SK-N-SH (cell line): ENCODE measurements at regions not wholly inside any gene's neighbourhood (a gene's known extent, or its start where the extent isn't known, plus 50 kb on each side); places are given as distances from the start of the nearest gene placed in this dataset.

Experiments
- CTCF ChIA-PET: fragments of 300-600, 350-600 bp; formaldehyde crosslinking; extraction: SDS; loops from one replicate; lab custom pipeline; 2021; lab: Yijun Ruan, JAX
- POLR2A ChIA-PET: fragments of 350-600 bp; sonication (Branson Sonifier 250); formaldehyde crosslinking; extraction: SDS; loops from one replicate; lab custom pipeline; 2020; ENCODE audit warnings: antibody characterized with exemption, inconsistent platforms; lab: Yijun Ruan, JAX
- DNase-seq: peaks from one replicate; pipeline ENCODE4 v3.0.0; 2012
- H2AFZ ChIP-seq: fragments of 200-600 bp; sonication (generic); 2 replicates; pipeline ENCODE4 v1.8.1; 2016; ENCODE audit warnings: antibody characterized with exemption, mild to moderate bottlenecking, low read depth
- H3F3A ChIP-seq: fragments of 200-600 bp; sonication (generic); replicated peaks from 2 replicates; pipeline ENCODE3; 2016; ENCODE audit warnings: antibody characterized with exemption, mild to moderate bottlenecking; ENCODE audit not compliant: insufficient read depth
- H3K27ac ChIP-seq, 2 experiments: fragments of 200-500 bp in 1 of 2; fragments of 200-600 bp in 1 of 2; sonication (Bioruptor generic) in 1 of 2; sonication (generic), shearing (Covaris generic) in 1 of 2; 2 replicates each; pipeline versions ENCODE4 v1.5.1 to v1.6.1; 2014 to 2016; ENCODE audit warnings: low read depth in 2 of 2, inconsistent platforms in 1 of 2, low read length in 1 of 2, mild to moderate bottlenecking in 1 of 2, mixed read lengths in 1 of 2
- H3K27me3 ChIP-seq: fragments of 200-600 bp; sonication (generic), shearing (Covaris generic); 2 replicates; pipeline ENCODE4 v1.6.1; 2016; ENCODE audit warnings: mixed run types; ENCODE audit not compliant: insufficient read depth
- H3K36me3 ChIP-seq, 2 experiments: fragments of 200-500 bp in 1 of 2; fragments of 200-600 bp in 1 of 2; sonication (Bioruptor generic) in 1 of 2; sonication (generic) in 1 of 2; replicated peaks in 1 of 2; 2 replicates each; pipeline versions ENCODE3 to v1.5.1; 2014 to 2016; ENCODE audit warnings: low read length in 1 of 2, mild to moderate bottlenecking in 1 of 2; ENCODE audit not compliant: insufficient read depth in 2 of 2, control insufficient read depth in 1 of 2
- H3K4me1 ChIP-seq, 2 experiments: fragments of 200-500 bp in 1 of 2; fragments of 200-600 bp in 1 of 2; sonication (Bioruptor generic) in 1 of 2; sonication (generic), shearing (Covaris generic) in 1 of 2; 2 replicates each; pipeline versions ENCODE4 v1.5.1 to v1.6.1; 2014 to 2016; ENCODE audit warnings: low read depth in 1 of 2, low read length in 1 of 2, mixed run types in 1 of 2; ENCODE audit not compliant: insufficient read depth in 2 of 2, control insufficient read depth in 1 of 2
- H3K4me2 ChIP-seq: fragments of 200-600 bp; sonication (generic), shearing (Covaris generic); 2 replicates; pipeline ENCODE4 v1.6.1; 2017; ENCODE audit warnings: mixed run types
- H3K4me3 ChIP-seq, 2 experiments: fragments of 200-500 bp in 1 of 2; fragments of 200-600 bp in 1 of 2; sonication (Bioruptor generic) in 1 of 2; sonication (generic), shearing (Covaris generic) in 1 of 2; 2 replicates each; pipeline versions ENCODE4 v1.5.1 to v1.8.1; 2014 to 2016; ENCODE audit warnings: low read depth in 2 of 2, inconsistent platforms in 1 of 2, low read length in 1 of 2, mild to moderate bottlenecking in 1 of 2, mixed read lengths in 1 of 2, moderate library complexity in 1 of 2
- H3K79me2 ChIP-seq: fragments of 200-600 bp; sonication (generic); 2 replicates; pipeline ENCODE4 v1.8.1; 2017; ENCODE audit warnings: mild to moderate bottlenecking; ENCODE audit not compliant: insufficient read depth
- H3K9ac ChIP-seq: fragments of 200-600 bp; sonication (generic); 2 replicates; pipeline ENCODE4 v1.6.1; 2017; ENCODE audit warnings: mixed run types
- H3K9me2 ChIP-seq: fragments of 200-600 bp; sonication (generic); 2 replicates; pipeline ENCODE4 v1.6.1; 2017; ENCODE audit warnings: mixed run types
- H3K9me3 ChIP-seq: fragments of 200-600 bp; sonication (generic); 2 replicates; pipeline ENCODE4 v1.6.1; 2017; ENCODE audit warnings: mixed run types, mild to moderate bottlenecking, moderate library complexity
- H4K20me1 ChIP-seq: fragments of 200-600 bp; sonication (generic); 2 replicates; pipeline ENCODE4 v1.6.1; 2017; ENCODE audit warnings: mild to moderate bottlenecking, mixed run types; ENCODE audit not compliant: insufficient read depth
- CHD2 ChIP-seq: fragments of 150-350 bp; IDR thresholded peaks from 2 replicates; pipeline ENCODE4 v1.6.1; 2018; ENCODE audit warnings: low read length; ENCODE audit not compliant: partially characterized antibody
- EZH2phosphoT487 ChIP-seq: fragments of 200-600 bp; sonication (generic); IDR thresholded peaks from 2 replicates; pipeline ENCODE4 v1.6.1; 2017; ENCODE audit warnings: low read depth, mixed run types, mild to moderate bottlenecking, antibody characterized with exemption, moderate library complexity, borderline replicate concordance
- POLR2AphosphoS5 ChIP-seq: IDR thresholded peaks from 2 replicates; pipeline ENCODE4 v1.6.1; 2012; ENCODE audit warnings: low read depth, low read length
- RAD21 ChIP-seq: IDR thresholded peaks from 2 replicates; pipeline ENCODE4 v1.6.1; 2012; ENCODE audit warnings: mild to moderate bottlenecking, low read length
- RCOR1 ChIP-seq: fragments of 150-350 bp; IDR thresholded peaks from 2 replicates; pipeline ENCODE4 v1.6.1; 2017; ENCODE audit warnings: antibody characterized with exemption, low read length
- SIN3A ChIP-seq: IDR thresholded peaks from 2 replicates; pipeline ENCODE4 v1.6.1; 2012; ENCODE audit warnings: low read depth, mild to moderate bottlenecking, low read length, moderate library complexity, borderline replicate concordance
- TCF12 ChIP-seq: IDR thresholded peaks from 2 replicates; pipeline ENCODE4 v1.4.0; 2012
- YY1 ChIP-seq: IDR thresholded peaks from 2 replicates; pipeline ENCODE4 v1.4.0; 2012; ENCODE audit warnings: low read depth, mild to moderate bottlenecking
- WGBS: methylation state at CpG from one replicate; pipeline ENCODE4 v1.1.6; 2017; ENCODE audit warnings: low lambda C conversion rate; 5-methylcytosine and 5-hydroxymethylcytosine counted together
- TF ChIP-seq, protein P1 (sequence below): fragments of 150-350 bp; IDR thresholded peaks from 2 replicates; pipeline ENCODE4 v1.6.1; 2016; ENCODE audit warnings: mild to moderate bottlenecking, low read depth, low read length
- TF ChIP-seq, protein P2 (sequence below): IDR thresholded peaks from 2 replicates; pipeline ENCODE4; 2012

DNA sequence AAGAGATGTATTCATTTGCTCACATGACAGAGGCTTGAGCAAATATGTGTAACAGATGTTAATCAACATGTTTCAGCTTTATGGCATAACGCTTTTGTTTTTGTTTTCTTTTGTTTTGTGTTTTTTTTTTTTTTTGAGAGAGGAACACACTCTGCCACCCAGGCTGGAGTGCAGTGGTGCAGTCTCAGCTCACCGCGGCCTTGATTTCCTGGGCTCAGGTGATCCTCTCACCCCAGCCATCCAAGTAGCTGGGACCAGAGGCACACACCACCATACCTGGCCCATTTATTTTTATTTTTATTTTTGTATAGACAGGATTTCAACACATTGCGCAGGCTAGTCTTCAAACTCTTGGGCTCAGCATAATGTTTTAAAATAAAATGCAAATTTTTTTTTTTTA is 1504.4 kb upstream of the CADM2 start:
- Histone ChIP-seq H3K9ac (no peak overlapping the region), H3K4me2 (no peak overlapping the region)
- no peak for TF ChIP-seq SIN3A
- TF ChIP-seq, protein P1, sequence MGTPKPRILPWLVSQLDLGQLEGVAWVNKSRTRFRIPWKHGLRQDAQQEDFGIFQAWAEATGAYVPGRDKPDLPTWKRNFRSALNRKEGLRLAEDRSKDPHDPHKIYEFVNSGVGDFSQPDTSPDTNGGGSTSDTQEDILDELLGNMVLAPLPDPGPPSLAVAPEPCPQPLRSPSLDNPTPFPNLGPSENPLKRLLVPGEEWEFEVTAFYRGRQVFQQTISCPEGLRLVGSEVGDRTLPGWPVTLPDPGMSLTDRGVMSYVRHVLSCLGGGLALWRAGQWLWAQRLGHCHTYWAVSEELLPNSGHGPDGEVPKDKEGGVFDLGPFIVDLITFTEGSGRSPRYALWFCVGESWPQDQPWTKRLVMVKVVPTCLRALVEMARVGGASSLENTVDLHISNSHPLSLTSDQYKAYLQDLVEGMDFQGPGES, result no peak
- TF ChIP-seq TCF12, result no peak
- TF ChIP-seq EZH2phosphoT487, result no peak
- TF ChIP-seq, protein P2, sequence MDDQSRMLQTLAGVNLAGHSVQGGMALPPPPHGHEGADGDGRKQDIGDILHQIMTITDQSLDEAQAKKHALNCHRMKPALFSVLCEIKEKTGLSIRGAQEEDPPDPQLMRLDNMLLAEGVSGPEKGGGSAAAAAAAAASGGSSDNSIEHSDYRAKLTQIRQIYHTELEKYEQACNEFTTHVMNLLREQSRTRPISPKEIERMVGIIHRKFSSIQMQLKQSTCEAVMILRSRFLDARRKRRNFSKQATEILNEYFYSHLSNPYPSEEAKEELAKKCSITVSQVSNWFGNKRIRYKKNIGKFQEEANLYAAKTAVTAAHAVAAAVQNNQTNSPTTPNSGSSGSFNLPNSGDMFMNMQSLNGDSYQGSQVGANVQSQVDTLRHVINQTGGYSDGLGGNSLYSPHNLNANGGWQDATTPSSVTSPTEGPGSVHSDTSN, result no peak
- no peak for TF ChIP-seq YY1
- no peak for TF ChIP-seq RAD21
- no peak for TF ChIP-seq POLR2AphosphoS5
- TF ChIP-seq, all 33 proteins: peak for 0
- H3F3A ChIP-seq, result no peaks in the 10 kb centered on the region
- POLR2A ChIA-PET, result no interaction called here
- H3K27ac ChIP-seq, result no peak overlapping the region
- no peaks in the 10 kb centered on the region for H4K20me1 ChIP-seq
- no peaks in the 10 kb centered on the region for H3K27me3 ChIP-seq
- H3K79me2 ChIP-seq, result no peaks in the 10 kb centered on the region
- H3K36me3 ChIP-seq, result no peaks in the 10 kb centered on the region
- H3K4me3 ChIP-seq, result no peak overlapping the region
- H3K9me3 ChIP-seq, result no peaks in the 10 kb centered on the region; the same call in 1 of the 2 replicates
- H3K9me2 ChIP-seq, result no peaks in the 10 kb centered on the region
- no peak overlapping the region for H2AFZ ChIP-seq
- CTCF ChIA-PET, result no interaction called here
- H3K4me1 ChIP-seq, result no peaks in the 10 kb centered on the region
- 53% methylated on average over 4 of the region's 4 CpGs for WGBS
- no peak for DNase-seq

- no peaks in the 10 kb centered on the region for H4K20me1 ChIP-seq
- H3K36me3 ChIP-seq, result no peaks in the 10 kb centered on the region
- no peak overlapping the region for H3K27ac ChIP-seq
- no peaks in the 10 kb centered on the region for H3F3A ChIP-seq
- TF ChIP-seq CHD2 (no peak), RCOR1 (no peak), POLR2AphosphoS5 (no peak)
- TF ChIP-seq, protein P2, result no peak
- ChIA-PET CTCF (no interaction called here), POLR2A (no interaction called here)
- H3K9me3 ChIP-seq, result no peaks in the 10 kb centered on the region; the same call in 1 of the 2 replicates
- no peak overlapping the region for H2AFZ ChIP-seq
- no peak for DNase-seq
- no peaks in the 10 kb centered on the region for H3K9me2 ChIP-seq
- H3K9ac ChIP-seq, result no peak overlapping the region
- no peaks in the 10 kb centered on the region for H3K79me2 ChIP-seq
- no peaks in the 10 kb centered on the region for H3K27me3 ChIP-seq
- no peak overlapping the region for H3K4me3 ChIP-seq
- no peaks in the 10 kb centered on the region for H3K4me1 ChIP-seq
- 3% methylated on average over 2 of the region's 2 CpGs for WGBS
- no peak overlapping the region for H3K4me2 ChIP-seq
These were observed 1501.2 kb upstream of the CADM2 start for GRCh38 chr3:83457551-83457950.
